ENCODE measurements at regions not wholly inside any gene's neighbourhood (a gene's known extent, or its start where the extent isn't known, plus 50 kb on each side); places are given as distances from the start of the nearest gene placed in this dataset.

GRCh38 chrX:1027133-1027532 lies 185.3 kb downstream of the CRLF2 start:
- intact Hi-C loops (cut with micrococcal nuclease) (no loop called here), in situ Hi-C loops (cut with MboI) (no loop called here)
- DNase-seq (ENCODE audit: extremely low read depth in 1 of 4, low spot score in 3 of 4) (no peak), ATAC-seq (no peak), FAIRE-seq (no peak)
- POLR2A ChIA-PET = no interaction called here
- TF ChIP-seq NFE2L1 (tag; IDR thresholded peaks at IDR 0.05; ENCODE audit: borderline replicate concordance, low read depth) (no peak), RNF2 (IDR thresholded peaks at IDR 0.05) (no peak), NR4A1 (CRISPR knock-in tag; IDR thresholded peaks at IDR 0.05) (no peak), NR4A1 (tag; IDR thresholded peaks at IDR 0.05) (no peak), ZNF133 (CRISPR knock-in tag; IDR thresholded peaks at IDR 0.05) (no peak), REST (IDR thresholded peaks at IDR 0.05; ENCODE audit: borderline replicate concordance) (no peak), REST (CRISPR knock-in tag; IDR thresholded peaks at IDR 0.05; ENCODE audit: low read depth) (no peak), ZNF561 (CRISPR knock-in tag; conservative IDR thresholded peaks at IDR 0.05) (no peak), RBM17 (IDR thresholded peaks at IDR 0.05; ENCODE audit: borderline replicate concordance, low read depth, low read length) (no peak), BACH1 (tag; IDR thresholded peaks at IDR 0.05) (no peak), ZNF76 (CRISPR knock-in tag; IDR thresholded peaks at IDR 0.05; ENCODE audit: borderline replicate concordance) (no peak), GTF2F1 (IDR thresholded peaks at IDR 0.05; ENCODE audit: low read depth, low read length) (no peak)
- Histone ChIP-seq H3K36me3 (ENCODE audit: control insufficient read depth, insufficient read depth, low read length) (no peaks in the 10 kb centered on the region), H3K27ac (ENCODE audit: extremely low read depth, low read depth, low read length) (no peak overlapping the region), H3K9me1 (ENCODE audit: control insufficient read depth, insufficient read depth, low read length) (no peaks in the 10 kb centered on the region), H3K4me1 (replicated peaks in 1 of 2; ENCODE audit: control insufficient read depth in 2 of 2, insufficient read depth in 2 of 2, low read length in 2 of 2) (no peaks in the 10 kb centered on the region), H3K9me3 (replicated peaks; ENCODE audit: control insufficient read depth, insufficient read depth, low read depth, low read length) (no peaks in the 10 kb centered on the region), H3K27me3 (ENCODE audit: control insufficient read depth in 2 of 2, insufficient read depth in 2 of 2, low read length in 2 of 2) (peaks cover 3 to 20% of the 10 kb centered on the region in 2 experiments; a peak in 3 of 5 replicates), H2AFZ (ENCODE audit: low read depth, low read length) (no peak overlapping the region), H3K9ac (ENCODE audit: insufficient read depth in 1 of 2, low read depth in 2 of 2, low read length in 2 of 2) (no peak overlapping the region), H3K79me2 (ENCODE audit: control insufficient read depth, insufficient read depth, low read length) (no peaks in the 10 kb centered on the region), H3K4me2 (ENCODE audit: insufficient read depth, low read length) (no peak overlapping the region), H4K20me1 (replicated peaks; ENCODE audit: control insufficient read depth, insufficient read depth, low read length) (no peaks in the 10 kb centered on the region), H3K4me3 (no peak overlapping the region)
- CTCF ChIA-PET (ENCODE audit: low intra/inter-chr PET ratio) = no interaction called here
- BruUV-seq (replicated peaks) = no TSS peak
- 2% methylated on average over 18 of the region's 18 CpGs for WGBS (ENCODE audit: insufficient coverage, low coverage, missing lambda C conversion rate)
